NCI-H2029 (cell line): ENCODE measurements at regions not wholly inside any gene's neighbourhood (a gene's known extent, or its start where the extent isn't known, plus 50 kb on each side); places are given as distances from the start of the nearest gene placed in this dataset.
"Not testable (repeated sequence)": the region's sequence is repeated elsewhere in the genome, so short reads cannot be mapped to it uniquely, and the experiment has no call there.

Experiments used
- DNase-seq: peaks from one replicate; lab custom pipeline; 2025; lab: John Stamatoyannopoulos, UW

- peak; percentile 77 for DNase-seq
These were observed 60.5 kb downstream of the AREG start for GRCh38 chr4:74505355-74505978.

- DNase-seq, result not testable (repeated sequence)
These were observed 64.4 kb downstream of the AREG start for GRCh38 chr4:74509363-74509762.

- no peak for DNase-seq
These were observed 71.4 kb downstream of the AREG start for GRCh38 chr4:74516303-74516702.

- DNase-seq, result no peak
These were observed 73.1 kb downstream of the AREG start for GRCh38 chr4:74517996-74518395.

GRCh38 chr4:74522251-74522991, 77.5 kb downstream of the AREG start:
- DNase-seq, result no peak

GRCh38 chr4:74523096-74523495, 78.2 kb downstream of the AREG start:
- no peak for DNase-seq

GRCh38 chr4:74524985-74525384, 80.0 kb downstream of the AREG start:
- DNase-seq, result no peak

- no peak for DNase-seq
These were observed 82.1 kb downstream of the AREG start for GRCh38 chr4:74527049-74527448.

GRCh38 chr4:74528178-74528577, 83.2 kb downstream of the AREG start:
- no peak for DNase-seq

- no peak for DNase-seq
These were observed 84.5 kb downstream of the AREG start for GRCh38 chr4:74529284-74530041.

GRCh38 chr4:74531963-74532794, 87.2 kb downstream of the AREG start:
- DNase-seq, result peak; percentile 22

- DNase-seq, result no peak
These were observed 89.2 kb downstream of the AREG start for GRCh38 chr4:74534121-74534520.

GRCh38 chr4:74534936-74535335, 90.0 kb downstream of the AREG start:
- DNase-seq, result no peak

GRCh38 chr4:74535512-74535911, 90.6 kb downstream of the AREG start:
- DNase-seq, result no peak

GRCh38 chr4:74536557-74536956, 91.6 kb downstream of the AREG start:
- no peak for DNase-seq

GRCh38 chr4:74537459-74537858, 92.5 kb downstream of the AREG start:
- no peak for DNase-seq

- DNase-seq, result no peak
These were observed 94.3 kb downstream of the AREG start for GRCh38 chr4:74539044-74539790.

- no peak for DNase-seq
These were observed 95.3 kb downstream of the AREG start for GRCh38 chr4:74540193-74540592.

GRCh38 chr4:74541667-74542066, 96.7 kb downstream of the AREG start:
- DNase-seq, result no peak

- no peak for DNase-seq
These were observed 98.4 kb downstream of the AREG start for GRCh38 chr4:74543231-74543781.

GRCh38 chr4:74543983-74544382, 99.0 kb downstream of the AREG start:
- DNase-seq, result no peak
